CD4-positive, alpha-beta T cell (primary cell): ENCODE measurements at regions not wholly inside any gene's neighbourhood (a gene's known extent, or its start where the extent isn't known, plus 50 kb on each side); places are given as distances from the start of the nearest gene placed in this dataset.

Experiments
- ATAC-seq: fragments of 200-7000 bp; cut with Tn5 transposase; one replicate; pipeline ENCODE4 v1.10.0; 2022; ENCODE audit warnings: mild to moderate bottlenecking; ENCODE audit not compliant: poor library complexity
- CTCF ChIA-PET: fragments of 350-600 bp; sonication (Branson Sonifier 250); formaldehyde crosslinking; loops from one replicate; lab custom pipeline; 2021; ENCODE audit warnings: antibody characterized with exemption, inconsistent platforms; lab: Charles Lee
- POLR2A ChIA-PET: fragments of 350-600 bp; sonication (Branson Sonifier 250); formaldehyde crosslinking; loops from one replicate; lab custom pipeline; 2021; ENCODE audit warnings: antibody characterized with exemption, inconsistent platforms; lab: Charles Lee
- DNase-seq, 14 experiments: peaks; one replicate each; pipeline ENCODE4 v3.0.0-alpha.2; 2013 to 2020; ENCODE audit warnings: mixed read lengths in 2 of 14
- H3K27ac ChIP-seq, 2 donors: one replicate each; pipeline versions ENCODE4 v1.5.1 to v1.7.0; 2013; ENCODE audit warnings: low read length in 2 of 2, low read depth in 1 of 2, mild to moderate bottlenecking in 1 of 2
- H3K27me3 ChIP-seq, 2 experiments: 1 replicate in 1 of 2; 2 replicates in 1 of 2; pipeline versions ENCODE4 v1.6.1 to v1.7.0; 2013; ENCODE audit warnings: low read length in 2 of 2, control low read depth in 1 of 2, mild to moderate bottlenecking in 1 of 2, moderate library complexity in 1 of 2; ENCODE audit not compliant: insufficient read depth in 2 of 2, control insufficient read depth in 1 of 2
- H3K36me3 ChIP-seq: one replicate; pipeline ENCODE4 v1.6.1; 2013; ENCODE audit warnings: low read length, control low read depth; ENCODE audit not compliant: insufficient read depth
- H3K4me1 ChIP-seq: one replicate; pipeline ENCODE4 v1.6.1; 2013; ENCODE audit warnings: low read length, control low read depth; ENCODE audit not compliant: insufficient read depth
- H3K4me3 ChIP-seq: one replicate; pipeline ENCODE4 v1.5.1; 2013; ENCODE audit warnings: mild to moderate bottlenecking, low read length, moderate library complexity
- H3K9me3 ChIP-seq, 2 experiments: 1 replicate in 1 of 2; 2 replicates in 1 of 2; pipeline versions ENCODE4 v1.6.1 to v1.7.0; 2013; ENCODE audit warnings: low read length in 2 of 2, mild to moderate bottlenecking in 2 of 2, control low read depth in 1 of 2, moderate library complexity in 1 of 2; ENCODE audit not compliant: control insufficient read depth in 1 of 2, insufficient read depth in 1 of 2
- H3K27ac Mint-ChIP-seq: one replicate; pipeline ENCODE4 v1.8.0; 2020; ENCODE audit warnings: mixed read lengths
- H3K27me3 Mint-ChIP-seq: one replicate; pipeline ENCODE4 v1.8.0; 2021; ENCODE audit warnings: mixed read lengths
- H3K36me3 Mint-ChIP-seq: one replicate; pipeline ENCODE4 v1.8.0; 2021; ENCODE audit warnings: low read depth, mixed read lengths
- H3K4me1 Mint-ChIP-seq: one replicate; pipeline ENCODE4 v1.8.0; 2021; ENCODE audit warnings: low read depth, mixed read lengths
- H3K4me3 Mint-ChIP-seq: one replicate; pipeline ENCODE4 v1.8.0; 2020; ENCODE audit warnings: mild to moderate bottlenecking, mixed read lengths
- H3K9me3 Mint-ChIP-seq: one replicate; pipeline ENCODE4 v1.8.0; 2020; ENCODE audit warnings: mixed read lengths
- intact Hi-C, 2 experiments: fragments of 100-400 bp; cut with DNase I in 1 of 2; cut with micrococcal nuclease in 1 of 2; formaldehyde crosslinking; loops; one replicate each; pipeline versions ENCODE4 v1.15.1 to v1.9.0; 2023 to 2025; cut with DNase I, micrococcal nuclease
- TF ChIP-seq, protein P1 (sequence below): fragments of 200-600 bp; IDR thresholded peaks from one replicate; pipeline ENCODE4 v1.8.0; 2022; ENCODE audit warnings: antibody characterized with exemption, mild to moderate bottlenecking

GRCh38 chr22:27240298-27241075 is 561.1 kb downstream of the MN1 start:
- Mint-ChIP-seq H3K27ac (no peak overlapping the region), H3K4me3 (no peak overlapping the region), H3K4me1 (no peaks in the 10 kb centered on the region), H3K9me3 (no peaks in the 10 kb centered on the region), H3K27me3 (peaks cover 20% of the 10 kb centered on the region), H3K36me3 (no peaks in the 10 kb centered on the region)
- intact Hi-C loops, result loop anchor here in 1 of 2 experiments (10.0 kb wide), 1 partner anchor 56 kb away; no protein-coding TSS in a partner anchor
- H3K36me3 ChIP-seq, result no peaks in the 10 kb centered on the region
- no peak for DNase-seq
- peaks cover 0 to 8% of the 10 kb centered on the region in 2 experiments for H3K9me3 ChIP-seq
- H3K27ac ChIP-seq, result no peak overlapping the region
- POLR2A ChIA-PET, result no interaction called here
- TF ChIP-seq, protein P1, sequence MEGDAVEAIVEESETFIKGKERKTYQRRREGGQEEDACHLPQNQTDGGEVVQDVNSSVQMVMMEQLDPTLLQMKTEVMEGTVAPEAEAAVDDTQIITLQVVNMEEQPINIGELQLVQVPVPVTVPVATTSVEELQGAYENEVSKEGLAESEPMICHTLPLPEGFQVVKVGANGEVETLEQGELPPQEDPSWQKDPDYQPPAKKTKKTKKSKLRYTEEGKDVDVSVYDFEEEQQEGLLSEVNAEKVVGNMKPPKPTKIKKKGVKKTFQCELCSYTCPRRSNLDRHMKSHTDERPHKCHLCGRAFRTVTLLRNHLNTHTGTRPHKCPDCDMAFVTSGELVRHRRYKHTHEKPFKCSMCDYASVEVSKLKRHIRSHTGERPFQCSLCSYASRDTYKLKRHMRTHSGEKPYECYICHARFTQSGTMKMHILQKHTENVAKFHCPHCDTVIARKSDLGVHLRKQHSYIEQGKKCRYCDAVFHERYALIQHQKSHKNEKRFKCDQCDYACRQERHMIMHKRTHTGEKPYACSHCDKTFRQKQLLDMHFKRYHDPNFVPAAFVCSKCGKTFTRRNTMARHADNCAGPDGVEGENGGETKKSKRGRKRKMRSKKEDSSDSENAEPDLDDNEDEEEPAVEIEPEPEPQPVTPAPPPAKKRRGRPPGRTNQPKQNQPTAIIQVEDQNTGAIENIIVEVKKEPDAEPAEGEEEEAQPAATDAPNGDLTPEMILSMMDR, result no peak
- CTCF ChIA-PET, result no interaction called here
- no peak overlapping the region for H3K4me3 ChIP-seq
- no peaks in the 10 kb centered on the region for H3K27me3 ChIP-seq
- H3K4me1 ChIP-seq, result no peaks in the 10 kb centered on the region
- no peak for ATAC-seq

- ChIA-PET POLR2A (no interaction called here), CTCF (no interaction called here)
- DNase-seq, result no peak
- Mint-ChIP-seq H3K9me3 (no peaks in the 10 kb centered on the region), H3K4me3 (no peak overlapping the region), H3K27me3 (peaks cover 20% of the 10 kb centered on the region), H3K36me3 (no peaks in the 10 kb centered on the region), H3K4me1 (peaks cover 5% of the 10 kb centered on the region), H3K27ac (no peak overlapping the region)
- Histone ChIP-seq H3K9me3 (peaks cover 0 to 8% of the 10 kb centered on the region in 2 experiments), H3K36me3 (no peaks in the 10 kb centered on the region), H3K4me3 (no peak overlapping the region), H3K27me3 (no peaks in the 10 kb centered on the region), H3K4me1 (no peaks in the 10 kb centered on the region), H3K27ac (no peak overlapping the region)
- ATAC-seq, result no peak
- TF ChIP-seq, protein P1, result no peak
- intact Hi-C loops, result loop anchor here in 1 of 2 experiments (10.0 kb wide), 1 partner anchor 57 kb away; no protein-coding TSS in a partner anchor
Observed at GRCh38 chr22:27241430-27242321, 559.9 kb downstream of the MN1 start.

DNA sequence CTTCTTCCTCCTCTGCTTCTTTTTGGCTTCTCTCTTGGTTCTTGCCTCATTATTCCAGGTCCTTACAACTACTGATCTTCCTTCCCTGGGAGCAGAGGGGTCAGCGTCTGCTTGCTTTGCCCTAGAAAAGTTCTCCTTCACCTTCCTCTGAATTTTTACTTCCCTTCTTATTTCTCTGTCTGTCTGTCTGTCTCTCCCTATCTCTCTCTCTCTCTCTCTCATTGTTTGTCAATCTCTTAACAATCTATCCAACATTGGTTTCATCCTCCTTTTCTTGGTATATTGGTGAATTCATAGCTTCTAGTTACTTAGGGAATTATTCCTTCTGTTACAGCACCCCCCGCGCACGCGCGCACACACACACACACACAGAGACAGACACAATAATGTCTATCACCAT is 559.1 kb downstream of the MN1 start:
- no peaks in the 10 kb centered on the region for H3K27me3 ChIP-seq
- H3K4me3 ChIP-seq, result no peak overlapping the region
- TF ChIP-seq, protein P1, result no peak
- no peak for ATAC-seq
- CTCF ChIA-PET, result no interaction called here
- no peaks in the 10 kb centered on the region for H3K36me3 ChIP-seq
- no peak overlapping the region for H3K4me3 Mint-ChIP-seq
- peaks cover 13% of the 10 kb centered on the region for H3K4me1 Mint-ChIP-seq
- H3K9me3 ChIP-seq, result peaks cover 0 to 8% of the 10 kb centered on the region in 2 experiments
- no peaks in the 10 kb centered on the region for H3K36me3 Mint-ChIP-seq
- H3K27ac Mint-ChIP-seq, result no peak overlapping the region
- no peak for DNase-seq
- H3K4me1 ChIP-seq, result no peaks in the 10 kb centered on the region
- no peaks in the 10 kb centered on the region for H3K9me3 Mint-ChIP-seq
- POLR2A ChIA-PET, result no interaction called here
- intact Hi-C loops, result loop anchor here in 1 of 2 experiments (10.0 kb wide), 1 partner anchor 58 kb away; no protein-coding TSS in a partner anchor
- peaks cover 15% of the 10 kb centered on the region for H3K27me3 Mint-ChIP-seq
- no peak overlapping the region for H3K27ac ChIP-seq
